Retinal pigment epithelial cell (primary cell): ENCODE measurements at regions not wholly inside any gene's neighbourhood (a gene's known extent, or its start where the extent isn't known, plus 50 kb on each side); places are given as distances from the start of the nearest gene placed in this dataset.

Experiments
- DNase-seq: peaks from one replicate; pipeline ENCODE4 v3.0.0-alpha.2; 2010; ENCODE audit warnings: low read depth
- H3K4me3 ChIP-seq: 2 replicates; pipeline ENCODE4 v1.5.1; 2011; ENCODE audit warnings: mild to moderate bottlenecking, low read length, control low read depth, moderate library complexity
- CTCF ChIP-seq: conservative IDR thresholded peaks from 2 replicates; pipeline ENCODE4 v1.5.1; 2011; ENCODE audit warnings: low read depth, low read length, control low read depth, inconsistent platforms

- no peak overlapping the region for H3K4me3 ChIP-seq
- no peak for TF ChIP-seq CTCF
- DNase-seq, result no peak
Measured at GRCh38 chr12:116425256-116426193, 133.7 kb upstream of the MAP1LC3B2 start.

- DNase-seq, result peak; percentile 77
Measured at GRCh38 chr12:116426391-116427136, 132.6 kb upstream of the MAP1LC3B2 start.

GRCh38 chr12:116427200-116427930, 131.8 kb upstream of the MAP1LC3B2 start:
- no peak overlapping the region for H3K4me3 ChIP-seq
- no peak for DNase-seq
- no peak for TF ChIP-seq CTCF

More at GRCh38 chr12:116426391-116427136, 132.6 kb upstream of the MAP1LC3B2 start:
- peak; percentile 58 for TF ChIP-seq CTCF
- H3K4me3 ChIP-seq, result no peak overlapping the region

GRCh38 chr12:116429826-116430360, 129.3 kb upstream of the MAP1LC3B2 start:
- no peak for DNase-seq
- TF ChIP-seq CTCF, result no peak

GRCh38 chr12:116430911-116431565, 128.1 kb upstream of the MAP1LC3B2 start:
- H3K4me3 ChIP-seq, result no peak overlapping the region
- TF ChIP-seq CTCF, result no peak
- DNase-seq, result no peak

More at GRCh38 chr12:116429826-116430360, 129.3 kb upstream of the MAP1LC3B2 start:
- H3K4me3 ChIP-seq, result no peak overlapping the region

- H3K4me3 ChIP-seq, result no peak overlapping the region
- TF ChIP-seq CTCF, result no peak
Measured at GRCh38 chr12:116431677-116432300, 127.4 kb upstream of the MAP1LC3B2 start.

More at GRCh38 chr12:116431677-116432300, 127.4 kb upstream of the MAP1LC3B2 start:
- no peak for DNase-seq
